Body of pancreas (tissue), 4 donors: ENCODE measurements at regions not wholly inside any gene's neighbourhood (a gene's known extent, or its start where the extent isn't known, plus 50 kb on each side); places are given as distances from the start of the nearest gene placed in this dataset.

ENCODE experiments used
- POLR2A ChIP-seq, 3 donors: fragments of 450-650 bp; IDR thresholded peaks; one replicate each; pipeline ENCODE4 v1.6.1; 2016; ENCODE audit warnings: antibody characterized with exemption in 3 of 3, mild to moderate bottlenecking in 2 of 3
- TF ChIP-seq, protein P1 (sequence below), 7 experiments: fragments of 450-650 bp in 4 of 7; fragments of 200-600 bp in 3 of 7; sonication (generic) in 3 of 7; IDR thresholded peaks; one replicate each; pipeline ENCODE4 v1.5.1; 2016 to 2019; ENCODE audit warnings: antibody characterized with exemption in 7 of 7

DNA sequence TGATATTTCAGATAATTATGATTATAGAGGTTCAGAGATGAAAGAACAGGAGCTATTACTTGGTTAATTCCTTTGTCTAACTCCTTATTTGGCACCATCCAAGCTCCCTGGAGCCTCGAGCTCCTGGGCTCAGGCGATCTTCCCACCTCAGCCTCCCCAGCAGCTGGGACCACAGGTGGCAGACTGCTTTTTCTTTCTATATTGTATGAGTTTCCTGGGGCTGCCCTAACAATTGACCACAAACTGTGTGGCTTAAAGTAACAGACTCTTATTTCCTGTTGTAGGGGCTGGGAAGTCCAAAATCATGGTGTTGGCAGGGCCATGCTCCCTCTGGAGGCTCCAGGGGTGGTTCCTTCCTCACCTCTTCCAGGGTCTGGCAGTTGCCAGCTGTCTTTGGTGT, 163.3 kb upstream of the ADCY1 start:
- TF ChIP-seq, protein P1, sequence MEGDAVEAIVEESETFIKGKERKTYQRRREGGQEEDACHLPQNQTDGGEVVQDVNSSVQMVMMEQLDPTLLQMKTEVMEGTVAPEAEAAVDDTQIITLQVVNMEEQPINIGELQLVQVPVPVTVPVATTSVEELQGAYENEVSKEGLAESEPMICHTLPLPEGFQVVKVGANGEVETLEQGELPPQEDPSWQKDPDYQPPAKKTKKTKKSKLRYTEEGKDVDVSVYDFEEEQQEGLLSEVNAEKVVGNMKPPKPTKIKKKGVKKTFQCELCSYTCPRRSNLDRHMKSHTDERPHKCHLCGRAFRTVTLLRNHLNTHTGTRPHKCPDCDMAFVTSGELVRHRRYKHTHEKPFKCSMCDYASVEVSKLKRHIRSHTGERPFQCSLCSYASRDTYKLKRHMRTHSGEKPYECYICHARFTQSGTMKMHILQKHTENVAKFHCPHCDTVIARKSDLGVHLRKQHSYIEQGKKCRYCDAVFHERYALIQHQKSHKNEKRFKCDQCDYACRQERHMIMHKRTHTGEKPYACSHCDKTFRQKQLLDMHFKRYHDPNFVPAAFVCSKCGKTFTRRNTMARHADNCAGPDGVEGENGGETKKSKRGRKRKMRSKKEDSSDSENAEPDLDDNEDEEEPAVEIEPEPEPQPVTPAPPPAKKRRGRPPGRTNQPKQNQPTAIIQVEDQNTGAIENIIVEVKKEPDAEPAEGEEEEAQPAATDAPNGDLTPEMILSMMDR (IDR thresholded peaks at IDR 0.05): no peak
- no peak for TF ChIP-seq POLR2A (IDR thresholded peaks at IDR 0.05)
